ENCODE measurements at regions not wholly inside any gene's neighbourhood (a gene's known extent, or its start where the extent isn't known, plus 50 kb on each side); places are given as distances from the start of the nearest gene placed in this dataset.

- Histone ChIP-seq H3K9me3 (no peaks in the 10 kb centered on the region), H3K36me3 (no peaks in the 10 kb centered on the region), H3K4me3 (no peak overlapping the region), H3K4me1 (no peaks in the 10 kb centered on the region), H3K27ac (no peak overlapping the region), H3K27me3 (no peaks in the 10 kb centered on the region)
- intact Hi-C loops (cut with DNase I): no loop called here
- DNase-seq (ENCODE audit: extremely low spot score in 2 of 2): no peak
- no peak for TF ChIP-seq POLR2AphosphoS5 (IDR thresholded peaks at IDR 0.05; ENCODE audit: insufficient read depth in 1 of 2, low read depth in 1 of 2)
- TF ChIP-seq CTCF (IDR thresholded peaks at IDR 0.05): no peak
- no peak for TF ChIP-seq POLR2A (IDR thresholded peaks at IDR 0.05)
Observed at GRCh38 chr4:4765811-4766210, 93.7 kb upstream of the MSX1 start.

- TF ChIP-seq POLR2AphosphoS5 (IDR thresholded peaks at IDR 0.05; ENCODE audit: insufficient read depth in 1 of 2, low read depth in 1 of 2) (no peak), POLR2A (IDR thresholded peaks at IDR 0.05) (no peak), CTCF (IDR thresholded peaks at IDR 0.05) (no peak)
- no peak for DNase-seq (ENCODE audit: extremely low spot score in 2 of 2)
- Histone ChIP-seq H3K27me3 (no peaks in the 10 kb centered on the region), H3K36me3 (no peaks in the 10 kb centered on the region), H3K27ac (no peak overlapping the region), H3K4me1 (no peaks in the 10 kb centered on the region), H3K9me3 (no peaks in the 10 kb centered on the region), H3K4me3 (no peak overlapping the region)
- intact Hi-C loops (cut with DNase I): no loop called here
Observed at GRCh38 chr4:4764558-4764905, 94.9 kb upstream of the MSX1 start.

GRCh38 chr4:4763822-4764557 lies 95.5 kb upstream of the MSX1 start:
- no peak for DNase-seq (ENCODE audit: extremely low spot score in 2 of 2)
- no peaks in the 10 kb centered on the region for H3K27me3 ChIP-seq
- no peaks in the 10 kb centered on the region for H3K4me1 ChIP-seq
- H3K4me3 ChIP-seq: no peak overlapping the region
- intact Hi-C loops (cut with DNase I): no loop called here
- no peaks in the 10 kb centered on the region for H3K36me3 ChIP-seq
- no peaks in the 10 kb centered on the region for H3K9me3 ChIP-seq
- no peak overlapping the region for H3K27ac ChIP-seq
- no peak for TF ChIP-seq POLR2A (IDR thresholded peaks at IDR 0.05)
- TF ChIP-seq POLR2AphosphoS5 (IDR thresholded peaks at IDR 0.05; ENCODE audit: insufficient read depth in 1 of 2, low read depth in 1 of 2): no peak
- TF ChIP-seq CTCF (IDR thresholded peaks at IDR 0.05): no peak

- no peak overlapping the region for H3K27ac ChIP-seq
- H3K27me3 ChIP-seq: no peaks in the 10 kb centered on the region
- no peaks in the 10 kb centered on the region for H3K4me1 ChIP-seq
- no peaks in the 10 kb centered on the region for H3K36me3 ChIP-seq
- no peak for DNase-seq (ENCODE audit: extremely low spot score in 2 of 2)
- no peak overlapping the region for H3K4me3 ChIP-seq
- H3K9me3 ChIP-seq: no peaks in the 10 kb centered on the region
- intact Hi-C loops (cut with DNase I): no loop called here
- TF ChIP-seq POLR2A (IDR thresholded peaks at IDR 0.05): no peak
Observed at GRCh38 chr4:4762909-4763821, 96.3 kb upstream of the MSX1 start.

GRCh38 chr4:4762300-4762699 lies 97.2 kb upstream of the MSX1 start:
- Histone ChIP-seq H3K27me3 (no peaks in the 10 kb centered on the region), H3K27ac (no peak overlapping the region), H3K4me1 (no peaks in the 10 kb centered on the region), H3K4me3 (no peak overlapping the region), H3K36me3 (no peaks in the 10 kb centered on the region), H3K9me3 (no peaks in the 10 kb centered on the region)
- intact Hi-C loops (cut with DNase I): no loop called here
- TF ChIP-seq CTCF (IDR thresholded peaks at IDR 0.05) (no peak), POLR2AphosphoS5 (IDR thresholded peaks at IDR 0.05; ENCODE audit: insufficient read depth in 1 of 2, low read depth in 1 of 2) (no peak), POLR2A (IDR thresholded peaks at IDR 0.05) (no peak)
- DNase-seq (ENCODE audit: extremely low spot score in 2 of 2): no peak

All from vagina (tissue), 2 donors.